ENCODE measurements at regions not wholly inside any gene's neighbourhood (a gene's known extent, or its start where the extent isn't known, plus 50 kb on each side); places are given as distances from the start of the nearest gene placed in this dataset.
"Not testable (repeated sequence)": the region's sequence is repeated elsewhere in the genome, so short reads cannot be mapped to it uniquely, and the experiment has no call there.

- DNase-seq = no peak
Measured at GRCh38 chr16:55017321-55017720, 86.7 kb downstream of the IRX5 start.

GRCh38 chr16:55018881-55019280 lies 88.2 kb downstream of the IRX5 start:
- DNase-seq = no peak

DNA sequence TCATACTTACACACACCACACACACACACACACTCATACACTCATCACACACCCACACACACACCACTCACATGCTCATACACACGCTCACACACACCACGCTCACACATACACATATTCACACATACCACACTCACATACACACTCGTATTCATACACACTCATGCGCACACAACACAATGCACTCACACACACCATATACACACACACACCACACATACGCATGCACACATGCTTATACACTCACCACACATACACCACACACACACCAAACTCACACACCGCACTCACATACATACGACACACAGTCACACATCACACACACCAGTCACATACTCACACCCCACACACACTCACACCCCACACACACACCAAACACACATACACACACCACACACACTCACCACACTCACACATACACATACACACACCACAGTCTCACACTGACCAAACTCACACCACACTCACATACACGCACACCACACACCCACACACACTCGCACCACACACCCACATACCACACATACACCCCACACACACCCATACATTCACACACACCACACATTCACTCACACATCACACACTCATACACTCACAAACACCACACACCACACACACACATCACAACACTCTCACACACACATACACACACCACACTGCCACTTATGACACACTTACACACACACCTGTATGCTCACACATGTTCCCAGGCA lies 88.9 kb downstream of the IRX5 start:
- DNase-seq = no peak

DNA sequence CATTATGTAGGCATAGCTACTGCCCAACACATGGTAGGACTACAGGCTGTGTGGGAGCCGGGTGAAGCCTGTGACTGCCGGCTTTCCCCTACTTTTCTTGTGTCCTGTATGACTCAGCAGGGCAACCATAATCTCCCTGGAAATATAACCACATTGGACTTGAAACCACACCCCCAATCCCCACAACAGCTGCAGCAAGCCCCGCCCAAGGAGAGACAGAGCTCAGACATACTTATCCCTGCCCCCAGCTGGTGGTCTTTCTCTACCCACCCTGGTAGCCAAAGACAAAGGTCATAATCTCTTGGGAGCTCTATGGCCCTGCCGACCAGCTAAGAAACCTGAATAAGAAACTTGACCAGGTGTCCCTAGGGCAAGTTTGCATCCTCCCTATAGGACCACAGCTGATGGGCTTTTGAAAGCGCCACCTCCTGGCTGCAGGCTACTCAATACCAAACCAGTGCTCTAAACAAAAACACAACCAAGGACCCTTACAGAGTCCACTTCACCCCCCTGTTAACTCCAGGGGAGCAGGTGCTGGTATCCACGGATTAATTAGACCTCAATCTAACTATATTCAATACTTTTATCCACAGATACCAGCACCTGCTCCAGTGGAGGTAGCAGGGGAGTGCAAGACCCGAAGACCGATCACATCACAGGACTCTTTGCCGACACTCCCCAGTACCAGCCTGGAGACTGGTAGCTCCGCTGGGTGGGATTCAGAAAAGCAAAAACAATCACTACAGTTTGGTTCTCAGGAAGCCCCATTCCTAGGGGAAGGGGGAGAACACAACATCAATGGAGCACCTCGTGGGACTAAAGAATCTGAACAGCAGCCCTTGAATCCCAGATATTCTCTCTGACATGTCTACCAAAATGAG lies 91.2 kb downstream of the IRX5 start:
- DNase-seq = peak in 1 of 2 experiments; percentile 26

- not testable (repeated sequence) for DNase-seq
Measured at GRCh38 chr16:55027260-55027659, 96.6 kb downstream of the IRX5 start.

DNA sequence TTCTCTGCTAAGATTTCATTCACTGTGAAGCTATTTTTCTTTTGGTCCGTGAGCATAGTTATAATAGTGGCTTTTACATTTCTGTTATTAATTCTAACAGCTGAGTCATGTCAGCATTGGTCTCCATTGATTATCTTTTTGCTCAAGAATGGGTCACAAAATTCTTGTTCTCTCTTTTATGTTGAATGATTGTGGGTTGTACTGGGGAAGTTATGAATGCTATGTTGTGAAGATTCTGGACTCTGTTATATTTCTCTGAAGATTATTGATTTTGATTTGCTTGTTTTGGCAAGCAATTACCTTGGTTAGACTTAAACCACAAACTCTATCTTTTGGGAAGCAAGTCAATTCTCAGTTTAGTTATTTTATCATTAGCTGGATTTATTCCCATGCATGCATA lies 98.8 kb downstream of the IRX5 start:
- no peak for DNase-seq

DNA sequence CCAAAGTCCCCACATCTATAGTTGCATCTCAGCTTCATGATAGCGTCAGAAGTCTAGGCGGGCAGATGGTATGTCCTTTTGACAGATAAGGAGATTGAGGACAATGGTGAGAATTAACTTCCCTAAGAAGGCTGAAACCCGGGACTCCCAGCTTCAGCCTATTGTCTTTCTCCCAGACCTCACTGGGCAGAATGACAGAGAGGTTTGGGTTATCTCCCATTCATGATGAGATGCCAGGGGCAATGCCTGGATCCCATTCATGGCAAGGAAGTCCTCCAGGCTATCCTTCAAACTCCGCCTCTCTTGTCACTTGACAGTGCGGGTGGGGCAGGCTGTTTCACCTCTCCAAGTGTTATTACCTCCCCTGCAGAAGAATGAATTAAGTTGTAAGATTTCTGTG lies 100.3 kb downstream of the IRX5 start:
- DNase-seq = no peak

- no peak for DNase-seq
Measured at GRCh38 chr16:55031481-55031880, 100.8 kb downstream of the IRX5 start.

DNA sequence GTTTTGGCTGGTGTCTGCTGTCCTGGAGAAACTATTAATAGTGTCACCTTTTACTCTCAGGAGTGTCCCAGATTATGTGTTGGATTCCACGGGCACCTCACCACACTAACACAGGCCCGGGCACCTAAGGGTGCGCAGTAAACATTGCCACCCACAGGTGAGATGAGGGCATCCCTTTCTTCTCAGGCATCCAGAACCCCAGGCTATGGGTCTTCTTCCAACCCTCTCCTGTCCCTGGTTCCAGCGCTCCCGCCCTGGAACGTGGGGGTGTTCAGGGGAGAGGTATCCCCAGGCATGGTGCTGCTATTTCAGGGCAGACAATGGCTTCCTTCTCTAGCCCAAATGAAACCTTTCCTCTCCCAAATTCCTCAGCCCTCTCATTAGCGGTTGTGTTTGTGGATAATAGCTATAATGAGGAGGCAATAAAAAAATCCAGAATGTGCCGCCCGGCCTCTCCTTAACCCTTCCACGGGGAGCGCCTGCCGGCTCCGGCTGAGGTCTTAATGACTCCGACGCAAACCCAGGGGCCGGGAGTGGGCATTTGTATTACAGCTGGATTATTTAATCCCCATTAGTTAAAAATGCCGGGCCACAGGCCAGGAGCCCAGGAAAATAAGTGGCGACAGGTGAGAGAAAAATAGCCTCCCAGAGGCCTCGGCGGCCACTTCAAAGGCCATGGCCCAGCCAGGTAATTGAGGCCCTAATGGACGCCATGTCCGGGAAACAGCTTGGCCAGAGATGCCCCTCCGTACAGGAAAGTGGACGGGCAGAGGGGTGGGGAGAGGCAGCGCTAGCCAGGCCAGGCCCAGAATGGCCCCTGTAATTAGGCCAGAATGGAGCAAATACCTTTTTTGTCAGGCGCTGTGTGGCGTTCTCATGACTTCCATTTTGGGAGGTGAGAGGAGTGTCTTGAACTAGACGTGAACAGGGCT lies 102.8 kb downstream of the IRX5 start:
- DNase-seq = no peak

- DNase-seq = peak in 1 of 2 experiments; percentile 27
Measured at GRCh38 chr16:55035029-55035428, 104.4 kb downstream of the IRX5 start.

- DNase-seq = no peak
Measured at GRCh38 chr16:55035956-55036355, 105.3 kb downstream of the IRX5 start.

- no peak for DNase-seq
Measured at GRCh38 chr16:55036371-55036821, 105.7 kb downstream of the IRX5 start.

- DNase-seq = peak in 1 of 2 experiments; percentile 0
Measured at GRCh38 chr16:55037046-55037445, 106.4 kb downstream of the IRX5 start.

DNA sequence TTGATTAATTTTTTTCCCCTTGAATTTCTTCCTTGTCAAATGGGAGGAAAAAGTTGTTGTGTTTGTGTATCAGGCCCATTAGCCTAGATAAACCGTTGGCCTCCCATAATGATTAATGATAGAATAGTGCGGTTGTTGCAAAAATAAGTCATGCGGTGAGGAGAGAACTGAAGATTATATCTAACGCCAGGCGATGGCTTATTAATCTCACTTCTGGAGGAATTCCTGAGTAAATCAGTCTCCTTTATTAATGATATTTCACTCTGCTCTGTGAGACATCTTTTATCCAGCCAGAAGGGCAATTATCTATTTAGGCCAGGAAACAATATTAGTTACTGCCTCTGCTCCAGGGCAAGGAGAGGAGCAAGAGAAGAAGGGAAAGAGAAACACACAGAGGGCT lies 107.3 kb downstream of the IRX5 start:
- DNase-seq = no peak

- no peak for DNase-seq
Measured at GRCh38 chr16:55039042-55039441, 108.4 kb downstream of the IRX5 start.

- no peak for DNase-seq
Measured at GRCh38 chr16:55039511-55039910, 108.8 kb downstream of the IRX5 start.

- no peak for DNase-seq
Measured at GRCh38 chr16:55039931-55040330, 109.3 kb downstream of the IRX5 start.

GRCh38 chr16:55040366-55041086 lies 109.9 kb downstream of the IRX5 start:
- no peak for DNase-seq

- DNase-seq = no peak
Measured at GRCh38 chr16:55041540-55042234, 111.0 kb downstream of the IRX5 start.

DNA sequence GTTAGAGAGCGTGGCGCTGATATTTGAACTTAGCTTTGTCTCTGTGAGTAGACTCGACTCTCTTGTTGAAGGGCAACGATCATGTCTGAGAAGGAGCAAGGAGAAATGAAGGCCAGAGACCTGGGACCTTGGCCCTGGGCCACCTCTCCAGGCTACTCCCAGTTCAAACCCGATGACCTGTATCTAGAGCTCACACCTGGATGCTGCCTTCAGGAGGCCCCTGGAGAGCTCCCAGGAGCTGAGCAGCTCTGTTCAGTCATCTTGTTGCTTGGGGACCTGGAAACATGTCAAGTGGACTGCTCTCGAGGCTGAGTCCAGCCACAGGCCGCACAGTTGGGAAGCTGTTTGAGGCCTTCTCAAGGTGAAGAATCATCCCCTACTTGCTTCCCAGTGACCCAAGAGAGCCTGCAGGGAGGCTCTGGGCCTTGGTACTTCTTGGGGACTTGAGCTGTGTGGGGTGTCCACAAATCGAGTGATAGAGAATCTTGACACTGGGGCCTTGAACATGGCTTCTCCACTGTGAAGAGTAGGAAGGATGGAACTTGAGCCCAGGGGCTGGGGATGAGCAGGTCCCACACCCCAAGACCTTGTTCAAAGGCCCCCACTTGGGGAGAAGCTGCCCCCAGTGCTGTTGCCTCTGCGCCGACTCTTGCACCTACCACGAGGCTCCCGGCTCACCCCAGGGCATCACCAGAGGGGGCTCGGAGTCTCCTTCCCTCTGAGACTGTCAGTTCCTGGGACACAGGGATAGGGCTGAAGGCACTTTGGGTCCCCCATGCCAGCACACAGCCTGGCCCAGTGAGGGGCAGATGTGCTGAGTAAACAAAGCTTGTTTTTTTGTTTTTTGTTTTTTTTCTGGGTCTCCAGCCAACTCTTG lies 112.1 kb downstream of the IRX5 start:
- DNase-seq = no peak

- no peak for DNase-seq
Measured at GRCh38 chr16:55043499-55043898, 112.8 kb downstream of the IRX5 start.
